NT2/D1 (cell line): ENCODE measurements at regions not wholly inside any gene's neighbourhood (a gene's known extent, or its start where the extent isn't known, plus 50 kb on each side); places are given as distances from the start of the nearest gene placed in this dataset.

Source experiments
- SUZ12 ChIP-seq: IDR thresholded peaks from 2 replicates; pipeline ENCODE4 v1.6.1; 2011; ENCODE audit not compliant: insufficient read length, insufficient read depth; ENCODE audit errors: extremely low read depth
- YY1 ChIP-seq: IDR thresholded peaks from 2 replicates; pipeline ENCODE4 v1.6.1; 2011; ENCODE audit not compliant: insufficient read length, insufficient read depth

GRCh38 chr3:28756056-28756455 is 407.4 kb upstream of the AZI2 start:
- TF ChIP-seq SUZ12 (no peak), YY1 (no peak)
